Small intestine (tissue), 7 donors: ENCODE measurements at regions not wholly inside any gene's neighbourhood (a gene's known extent, or its start where the extent isn't known, plus 50 kb on each side); places are given as distances from the start of the nearest gene placed in this dataset.

Experiments used
- DNase-seq, 2 donors: peaks; one replicate each; pipeline versions ENCODE4 v3.0.0 to v3.0.0-alpha.2; 2013
- FAIRE-seq: peaks from 2 replicates; lab custom pipeline; 2012; peaks lifted over from hg19 to GRCh38; lab: Jason Lieb, UNC
- H3K27ac ChIP-seq, 3 donors: one replicate each; pipeline ENCODE4 v1.5.1; 2013; ENCODE audit warnings: low read length in 2 of 3, mild to moderate bottlenecking in 2 of 3, control low read depth in 1 of 3, inconsistent platforms in 1 of 3, low read depth in 1 of 3, moderate library complexity in 1 of 3
- H3K27me3 ChIP-seq, 3 donors: one replicate each; pipeline ENCODE4 v1.6.1; 2013; ENCODE audit warnings: low read length in 3 of 3, inconsistent platforms in 1 of 3; ENCODE audit not compliant: control insufficient read depth in 3 of 3, insufficient read depth in 3 of 3
- H3K36me3 ChIP-seq, 3 donors: one replicate each; pipeline ENCODE4 v1.6.1; 2013; ENCODE audit warnings: low read length in 3 of 3, inconsistent platforms in 1 of 3, low read depth in 1 of 3, mild to moderate bottlenecking in 1 of 3, moderate library complexity in 1 of 3; ENCODE audit not compliant: control insufficient read depth in 3 of 3, insufficient read depth in 2 of 3
- H3K4me1 ChIP-seq, 3 donors: one replicate each; pipeline ENCODE4 v1.6.1; 2013; ENCODE audit warnings: low read length in 2 of 3, inconsistent platforms in 1 of 3, low read depth in 1 of 3, mild to moderate bottlenecking in 1 of 3, moderate library complexity in 1 of 3; ENCODE audit not compliant: control insufficient read depth in 3 of 3, insufficient read depth in 2 of 3
- H3K4me3 ChIP-seq, 3 donors: one replicate each; pipeline ENCODE4 v1.5.1; 2013; ENCODE audit warnings: low read length in 3 of 3, control low read depth in 1 of 3, inconsistent platforms in 1 of 3, low read depth in 1 of 3, mild to moderate bottlenecking in 1 of 3, moderate library complexity in 1 of 3
- H3K9me3 ChIP-seq, 2 donors: one replicate each; pipeline ENCODE4 v1.6.1; 2013; ENCODE audit warnings: low read depth in 1 of 2, low read length in 1 of 2; ENCODE audit not compliant: control insufficient read depth in 2 of 2, insufficient read depth in 1 of 2
- WGBS, 3 donors: extraction: QIAGEN DNeasy Blood & Tissue Kit; methylation state at CpG; one replicate each; pipeline ENCODE4 v1.1.7; 2013; 5-methylcytosine and 5-hydroxymethylcytosine counted together
- donor health status: healthy with polysubstance abuse.
- donor health status: control.
- donor health status: control.
- donor health status: Bipolar disorder and iron deficiency.
- donor health status: healthy.

- no peaks in the 10 kb centered on the region for H3K4me1 ChIP-seq
- no peak overlapping the region for H3K4me3 ChIP-seq
- WGBS, 3 donors: 64 to 87% (median 87%) methylated on average over 3 of the region's 3 CpGs
- DNase-seq (no peak), FAIRE-seq (no peak)
- H3K9me3 ChIP-seq: no peaks in the 10 kb centered on the region
- H3K36me3 ChIP-seq: peaks cover 0 to 2% (median 1%) of the 10 kb centered on the region in 3 donors
- no peak overlapping the region for H3K27ac ChIP-seq
- H3K27me3 ChIP-seq: no peaks in the 10 kb centered on the region
These were observed 214.9 kb upstream of the DMRT1 start for GRCh38 chr9:626596-626995.

GRCh38 chr9:627336-627970, 214.0 kb upstream of the DMRT1 start:
- peak overlapping the region in 1 of 3 donors; percentile 55 for H3K27ac ChIP-seq
- no peak for FAIRE-seq
- no peaks in the 10 kb centered on the region for H3K9me3 ChIP-seq
- WGBS, 3 donors: 65 to 73% (median 72%) methylated on average over 2 of the region's 2 CpGs
- H3K27me3 ChIP-seq: no peaks in the 10 kb centered on the region
- H3K4me3 ChIP-seq: no peak overlapping the region
- no peaks in the 10 kb centered on the region for H3K4me1 ChIP-seq
- no peaks in the 10 kb centered on the region for H3K36me3 ChIP-seq
- DNase-seq: no peak

GRCh38 chr9:629146-629545, 212.4 kb upstream of the DMRT1 start:
- no peak for FAIRE-seq
- H3K27me3 ChIP-seq: no peaks in the 10 kb centered on the region
- 48 to 58% (median 51%) methylated on average over 3 of the region's 3 CpGs for WGBS, 3 donors

GRCh38 chr9:630817-631216, 210.7 kb upstream of the DMRT1 start:
- FAIRE-seq (no peak), DNase-seq (no peak)
- no peak overlapping the region for H3K27ac ChIP-seq
- H3K4me3 ChIP-seq: no peak overlapping the region
- H3K27me3 ChIP-seq: no peaks in the 10 kb centered on the region
- peaks cover 0 to 3% (median 0%) of the 10 kb centered on the region in 3 donors for H3K36me3 ChIP-seq
- no peaks in the 10 kb centered on the region for H3K4me1 ChIP-seq
- WGBS, 3 donors: 87 to 90% (median 88%) methylated on average over 7 of the region's 7 CpGs
- H3K9me3 ChIP-seq: peaks cover 0 to 16% of the 10 kb centered on the region in 2 donors

More at GRCh38 chr9:629146-629545, 212.4 kb upstream of the DMRT1 start:
- Histone ChIP-seq H3K9me3 (peaks cover 0 to 9% of the 10 kb centered on the region in 2 donors), H3K36me3 (peaks cover 0 to 3% (median 0%) of the 10 kb centered on the region in 3 donors), H3K4me3 (no peak overlapping the region), H3K4me1 (no peaks in the 10 kb centered on the region), H3K27ac (no peak overlapping the region)
- no peak for DNase-seq

GRCh38 chr9:631596-631995, 209.9 kb upstream of the DMRT1 start:
- WGBS, 3 donors: 59 to 69% (median 60%) methylated on average over 1 of the region's 1 CpG
- FAIRE-seq (no peak), DNase-seq (no peak)
- no peaks in the 10 kb centered on the region for H3K27me3 ChIP-seq
- H3K36me3 ChIP-seq: peaks cover 0 to 3% (median 0%) of the 10 kb centered on the region in 3 donors
- no peak overlapping the region for H3K27ac ChIP-seq
- H3K4me1 ChIP-seq: no peaks in the 10 kb centered on the region
- peaks cover 0 to 16% of the 10 kb centered on the region in 2 donors for H3K9me3 ChIP-seq
- H3K4me3 ChIP-seq: no peak overlapping the region

GRCh38 chr9:633461-633860, 208.0 kb upstream of the DMRT1 start:
- H3K27ac ChIP-seq: no peak overlapping the region
- FAIRE-seq (no peak), DNase-seq (no peak)
- WGBS, 3 donors: 93 to 97% (median 96%) methylated on average over 1 of the region's 1 CpG
- no peaks in the 10 kb centered on the region for H3K4me1 ChIP-seq
- no peaks in the 10 kb centered on the region for H3K27me3 ChIP-seq
- peaks cover 0 to 16% of the 10 kb centered on the region in 2 donors for H3K9me3 ChIP-seq
- H3K36me3 ChIP-seq: peaks cover 0 to 3% (median 0%) of the 10 kb centered on the region in 3 donors
- no peak overlapping the region for H3K4me3 ChIP-seq

GRCh38 chr9:636931-637591, 204.4 kb upstream of the DMRT1 start:
- FAIRE-seq: no peak
- DNase-seq: no peak

GRCh38 chr9:638152-638551, 203.3 kb upstream of the DMRT1 start:
- Histone ChIP-seq H3K27me3 (no peaks in the 10 kb centered on the region), H3K4me3 (no peak overlapping the region), H3K9me3 (peaks cover 0 to 13% of the 10 kb centered on the region in 2 donors), H3K4me1 (no peaks in the 10 kb centered on the region), H3K27ac (no peak overlapping the region), H3K36me3 (peaks cover 0 to 3% (median 0%) of the 10 kb centered on the region in 3 donors)
- WGBS, 3 donors: 75 to 80% (median 76%) methylated on average over 3 of the region's 3 CpGs
- no peak for DNase-seq
- no peak for FAIRE-seq

More at GRCh38 chr9:636931-637591, 204.4 kb upstream of the DMRT1 start:
- Histone ChIP-seq H3K27me3 (no peaks in the 10 kb centered on the region), H3K4me1 (no peaks in the 10 kb centered on the region), H3K36me3 (peaks cover 0 to 3% (median 0%) of the 10 kb centered on the region in 3 donors), H3K27ac (no peak overlapping the region), H3K9me3 (peaks cover 0 to 16% of the 10 kb centered on the region in 2 donors), H3K4me3 (no peak overlapping the region)
- WGBS, 3 donors: 94 to 97% (median 96%) methylated on average over 1 of the region's 1 CpG
